ENCODE measurements at regions not wholly inside any gene's neighbourhood (a gene's known extent, or its start where the extent isn't known, plus 50 kb on each side); places are given as distances from the start of the nearest gene placed in this dataset.

- TF ChIP-seq POLR2AphosphoS5 (IDR thresholded peaks at IDR 0.05; ENCODE audit: low read depth, low read length) (no peak), TAF1 (IDR thresholded peaks at IDR 0.05; ENCODE audit: low read depth, low read length) (no peak)
Measured at GRCh38 chrX:115912372-115912897, 258.1 kb upstream of the AGTR2 start.

Measured in GM12891 (cell line).